Liver (tissue), 3 donors: ENCODE measurements at regions not wholly inside any gene's neighbourhood (a gene's known extent, or its start where the extent isn't known, plus 50 kb on each side); places are given as distances from the start of the nearest gene placed in this dataset.

ENCODE experiments used
- CTCF ChIP-seq: fragments of 150-350 bp; IDR thresholded peaks from 2 replicates; pipeline ENCODE4 v1.5.1; 2017; ENCODE audit warnings: improper control_type of control experiment, low read depth, low read length; ENCODE audit not compliant: missing input control
- HNF4G ChIP-seq: IDR thresholded peaks from 2 replicates; pipeline ENCODE4 v1.6.1; 2016; ENCODE audit warnings: antibody characterized with exemption
- RAD21 ChIP-seq, 2 donors: IDR thresholded peaks; 2 replicates each; pipeline ENCODE4 v1.6.1; 2016; ENCODE audit warnings: antibody characterized with exemption in 2 of 2, mild to moderate bottlenecking in 2 of 2
- donor health status: healthy.
- donor health status: healthy.

GRCh38 chr9:31730398-31730797 is 654.0 kb upstream of the ACO1 start:
- no peak for TF ChIP-seq CTCF
- no peak for TF ChIP-seq HNF4G
- TF ChIP-seq RAD21 (IDR thresholded peaks at IDR 0.05) = no peak
